SK-N-MC (cell line): ENCODE measurements at regions not wholly inside any gene's neighbourhood (a gene's known extent, or its start where the extent isn't known, plus 50 kb on each side); places are given as distances from the start of the nearest gene placed in this dataset.

Experiments
- EZH2 ChIP-seq: fragments of 200-600 bp; sonication (generic); IDR thresholded peaks from one replicate; pipeline ENCODE4 v1.6.1; 2017; ENCODE audit warnings: antibody characterized with exemption
- FOXP2 ChIP-seq: optimal IDR thresholded peaks from 2 replicates; pipeline ENCODE3; 2011; ENCODE audit warnings: mild to moderate bottlenecking, moderate library complexity; ENCODE audit not compliant: insufficient read depth; ENCODE audit errors: extremely low read length, control extremely low read depth
- POLR2AphosphoS5 ChIP-seq: IDR thresholded peaks from 2 replicates; pipeline ENCODE4 v1.6.1; 2012; ENCODE audit warnings: mild to moderate bottlenecking, low read depth, low read length, borderline replicate concordance

GRCh38 chr19:28023064-28023463, 1189.9 kb downstream of the UQCRFS1 start:
- TF ChIP-seq POLR2AphosphoS5: no peak
- TF ChIP-seq EZH2: no peak
- no peak for TF ChIP-seq FOXP2
